ENCODE measurements at regions not wholly inside any gene's neighbourhood (a gene's known extent, or its start where the extent isn't known, plus 50 kb on each side); places are given as distances from the start of the nearest gene placed in this dataset.

DNA sequence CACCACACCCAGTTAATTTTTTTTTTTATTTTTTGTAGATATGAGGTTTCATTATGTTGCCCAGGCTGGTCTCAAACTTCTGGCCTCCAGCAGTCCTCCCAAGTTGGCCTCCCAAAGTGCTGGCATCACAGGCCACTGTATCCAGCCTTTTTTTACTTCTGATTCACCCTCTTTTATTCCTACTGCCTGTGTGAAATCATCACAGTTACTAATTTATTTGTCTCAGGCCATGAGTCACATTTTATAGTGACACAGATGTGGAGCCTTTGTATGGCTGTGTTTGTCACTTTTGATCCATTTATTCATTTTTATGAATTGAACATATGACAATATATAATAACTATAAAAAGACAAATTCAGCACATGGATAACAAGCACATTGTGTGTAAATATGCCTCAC is 67.1 kb upstream of the SNX2 start:
- TF ChIP-seq, protein P1, sequence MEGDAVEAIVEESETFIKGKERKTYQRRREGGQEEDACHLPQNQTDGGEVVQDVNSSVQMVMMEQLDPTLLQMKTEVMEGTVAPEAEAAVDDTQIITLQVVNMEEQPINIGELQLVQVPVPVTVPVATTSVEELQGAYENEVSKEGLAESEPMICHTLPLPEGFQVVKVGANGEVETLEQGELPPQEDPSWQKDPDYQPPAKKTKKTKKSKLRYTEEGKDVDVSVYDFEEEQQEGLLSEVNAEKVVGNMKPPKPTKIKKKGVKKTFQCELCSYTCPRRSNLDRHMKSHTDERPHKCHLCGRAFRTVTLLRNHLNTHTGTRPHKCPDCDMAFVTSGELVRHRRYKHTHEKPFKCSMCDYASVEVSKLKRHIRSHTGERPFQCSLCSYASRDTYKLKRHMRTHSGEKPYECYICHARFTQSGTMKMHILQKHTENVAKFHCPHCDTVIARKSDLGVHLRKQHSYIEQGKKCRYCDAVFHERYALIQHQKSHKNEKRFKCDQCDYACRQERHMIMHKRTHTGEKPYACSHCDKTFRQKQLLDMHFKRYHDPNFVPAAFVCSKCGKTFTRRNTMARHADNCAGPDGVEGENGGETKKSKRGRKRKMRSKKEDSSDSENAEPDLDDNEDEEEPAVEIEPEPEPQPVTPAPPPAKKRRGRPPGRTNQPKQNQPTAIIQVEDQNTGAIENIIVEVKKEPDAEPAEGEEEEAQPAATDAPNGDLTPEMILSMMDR (IDR thresholded peaks at IDR 0.05): no peak
- TF ChIP-seq ZNF121 (CRISPR knock-in tag; IDR thresholded peaks at IDR 0.05) (no peak), CREB1 (CRISPR knock-in tag; IDR thresholded peaks at IDR 0.05) (no peak), USF2 (CRISPR knock-in tag; IDR thresholded peaks at IDR 0.05) (no peak), TEAD4 (CRISPR knock-in tag; IDR thresholded peaks at IDR 0.05) (no peak)
- TF ChIP-seq, protein P2, sequence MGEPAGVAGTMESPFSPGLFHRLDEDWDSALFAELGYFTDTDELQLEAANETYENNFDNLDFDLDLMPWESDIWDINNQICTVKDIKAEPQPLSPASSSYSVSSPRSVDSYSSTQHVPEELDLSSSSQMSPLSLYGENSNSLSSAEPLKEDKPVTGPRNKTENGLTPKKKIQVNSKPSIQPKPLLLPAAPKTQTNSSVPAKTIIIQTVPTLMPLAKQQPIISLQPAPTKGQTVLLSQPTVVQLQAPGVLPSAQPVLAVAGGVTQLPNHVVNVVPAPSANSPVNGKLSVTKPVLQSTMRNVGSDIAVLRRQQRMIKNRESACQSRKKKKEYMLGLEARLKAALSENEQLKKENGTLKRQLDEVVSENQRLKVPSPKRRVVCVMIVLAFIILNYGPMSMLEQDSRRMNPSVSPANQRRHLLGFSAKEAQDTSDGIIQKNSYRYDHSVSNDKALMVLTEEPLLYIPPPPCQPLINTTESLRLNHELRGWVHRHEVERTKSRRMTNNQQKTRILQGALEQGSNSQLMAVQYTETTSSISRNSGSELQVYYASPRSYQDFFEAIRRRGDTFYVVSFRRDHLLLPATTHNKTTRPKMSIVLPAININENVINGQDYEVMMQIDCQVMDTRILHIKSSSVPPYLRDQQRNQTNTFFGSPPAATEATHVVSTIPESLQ (CRISPR knock-in tag; IDR thresholded peaks at IDR 0.05): no peak
- TF ChIP-seq, protein P3, sequence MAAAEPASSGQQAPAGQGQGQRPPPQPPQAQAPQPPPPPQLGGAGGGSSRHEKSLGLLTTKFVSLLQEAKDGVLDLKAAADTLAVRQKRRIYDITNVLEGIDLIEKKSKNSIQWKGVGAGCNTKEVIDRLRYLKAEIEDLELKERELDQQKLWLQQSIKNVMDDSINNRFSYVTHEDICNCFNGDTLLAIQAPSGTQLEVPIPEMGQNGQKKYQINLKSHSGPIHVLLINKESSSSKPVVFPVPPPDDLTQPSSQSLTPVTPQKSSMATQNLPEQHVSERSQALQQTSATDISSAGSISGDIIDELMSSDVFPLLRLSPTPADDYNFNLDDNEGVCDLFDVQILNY (CRISPR knock-in tag; IDR thresholded peaks at IDR 0.05): no peak

Measured in WTC11 (cell line).